ENCODE measurements at regions not wholly inside any gene's neighbourhood (a gene's known extent, or its start where the extent isn't known, plus 50 kb on each side); places are given as distances from the start of the nearest gene placed in this dataset.

DNA sequence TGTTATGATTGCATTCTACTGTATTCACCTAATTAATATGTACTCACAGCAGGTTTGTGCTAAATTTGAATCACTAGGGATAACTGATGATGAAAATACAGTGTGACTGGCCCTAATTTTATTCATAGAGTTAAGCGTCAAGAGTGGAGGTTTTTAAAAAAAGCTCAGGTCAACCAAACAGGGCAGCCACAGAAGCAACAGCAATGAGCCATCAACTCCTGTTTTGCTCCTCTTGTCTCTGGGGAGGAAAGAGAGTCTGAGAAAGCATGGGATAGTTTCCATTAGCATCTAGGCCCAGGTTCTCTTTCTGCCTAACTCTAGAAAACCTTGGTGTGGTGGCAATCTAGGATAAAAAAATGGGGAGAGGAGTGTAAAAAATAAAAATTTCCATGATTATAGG, 122.1 kb downstream of the OGFRL1 start:
- Histone ChIP-seq H3K4me3 (no peak overlapping the region), H3K27ac (peak overlapping the region in 3 of 4 donors; percentile 0 to 84 (median 8)), H3K36me3 (replicated peaks in 1 of 2; ENCODE audit: insufficient read depth in 1 of 2, low read depth in 2 of 2) (peaks cover 2 to 4% of the 10 kb centered on the region in 2 donors), H3K27me3 (no peaks in the 10 kb centered on the region), H3K4me1 (peaks cover 32% of the 10 kb centered on the region), H3K9me3 (no peaks in the 10 kb centered on the region)
- TF ChIP-seq, protein P1, sequence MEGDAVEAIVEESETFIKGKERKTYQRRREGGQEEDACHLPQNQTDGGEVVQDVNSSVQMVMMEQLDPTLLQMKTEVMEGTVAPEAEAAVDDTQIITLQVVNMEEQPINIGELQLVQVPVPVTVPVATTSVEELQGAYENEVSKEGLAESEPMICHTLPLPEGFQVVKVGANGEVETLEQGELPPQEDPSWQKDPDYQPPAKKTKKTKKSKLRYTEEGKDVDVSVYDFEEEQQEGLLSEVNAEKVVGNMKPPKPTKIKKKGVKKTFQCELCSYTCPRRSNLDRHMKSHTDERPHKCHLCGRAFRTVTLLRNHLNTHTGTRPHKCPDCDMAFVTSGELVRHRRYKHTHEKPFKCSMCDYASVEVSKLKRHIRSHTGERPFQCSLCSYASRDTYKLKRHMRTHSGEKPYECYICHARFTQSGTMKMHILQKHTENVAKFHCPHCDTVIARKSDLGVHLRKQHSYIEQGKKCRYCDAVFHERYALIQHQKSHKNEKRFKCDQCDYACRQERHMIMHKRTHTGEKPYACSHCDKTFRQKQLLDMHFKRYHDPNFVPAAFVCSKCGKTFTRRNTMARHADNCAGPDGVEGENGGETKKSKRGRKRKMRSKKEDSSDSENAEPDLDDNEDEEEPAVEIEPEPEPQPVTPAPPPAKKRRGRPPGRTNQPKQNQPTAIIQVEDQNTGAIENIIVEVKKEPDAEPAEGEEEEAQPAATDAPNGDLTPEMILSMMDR (IDR thresholded peaks at IDR 0.05): no peak
- TF ChIP-seq POLR2A (IDR thresholded peaks at IDR 0.05): no peak
- intact Hi-C loops (cut with DNase I): no loop called here
- ATAC-seq (no peak), DNase-seq (no peak)
- 44 to 82% methylated on average over 1 of the region's 1 CpG for WGBS, 2 donors

DNA sequence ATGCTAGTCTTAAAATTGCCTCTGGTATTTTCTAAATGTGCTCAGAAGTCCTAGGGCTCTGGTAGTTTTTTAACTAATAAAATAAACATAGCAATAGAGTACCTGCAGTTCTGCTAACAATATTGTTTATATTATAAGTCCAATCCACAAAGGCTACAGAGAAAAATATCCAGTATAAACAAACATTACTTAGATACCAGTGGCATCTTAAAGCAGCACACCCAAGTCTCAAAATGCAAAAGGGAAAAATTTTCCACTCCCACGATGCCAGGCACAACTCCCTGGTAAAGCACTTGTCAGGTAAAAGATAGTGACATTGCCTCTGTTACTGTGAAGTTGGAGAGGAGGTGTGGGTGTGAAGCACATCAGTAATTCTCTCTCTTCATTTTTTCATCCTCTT, 123.3 kb downstream of the OGFRL1 start:
- DNase-seq: no peak
- intact Hi-C loops (cut with DNase I): no loop called here
- Histone ChIP-seq H3K4me1 (peaks cover 24% of the 10 kb centered on the region), H3K27me3 (no peaks in the 10 kb centered on the region), H3K4me3 (no peak overlapping the region), H3K27ac (peak overlapping the region in 3 of 4 donors; percentile 29 to 84 (median 67)), H3K9me3 (no peaks in the 10 kb centered on the region), H3K36me3 (replicated peaks in 1 of 2; ENCODE audit: insufficient read depth in 1 of 2, low read depth in 2 of 2) (peaks cover 4 to 8% of the 10 kb centered on the region in 2 donors)
- WGBS, 2 donors: 15 to 24% methylated on average over 1 of the region's 1 CpG
- TF ChIP-seq POLR2A (IDR thresholded peaks at IDR 0.05): no peak
- TF ChIP-seq, protein P1 (IDR thresholded peaks at IDR 0.05): no peak
- no peak for ATAC-seq

GRCh38 chr6:71412559-71413140, 124.0 kb downstream of the OGFRL1 start:
- Histone ChIP-seq H3K4me1 (peaks cover 17% of the 10 kb centered on the region), H3K4me3 (no peak overlapping the region), H3K36me3 (replicated peaks in 1 of 2; ENCODE audit: insufficient read depth in 1 of 2, low read depth in 2 of 2) (peaks cover 4 to 8% of the 10 kb centered on the region in 2 donors), H3K9me3 (no peaks in the 10 kb centered on the region), H3K27me3 (no peaks in the 10 kb centered on the region), H3K27ac (peak overlapping the region in 3 of 4 donors; percentile 29 to 84 (median 67))
- WGBS, 2 donors: 65 to 69% methylated on average over 4 of the region's 4 CpGs
- DNase-seq: no peak
- intact Hi-C loops (cut with DNase I): no loop called here
- no peak for TF ChIP-seq POLR2A (IDR thresholded peaks at IDR 0.05)
- TF ChIP-seq, protein P1 (IDR thresholded peaks at IDR 0.05): no peak
- ATAC-seq: no peak

GRCh38 chr6:71414486-71414885, 125.9 kb downstream of the OGFRL1 start:
- no peak for TF ChIP-seq POLR2A (IDR thresholded peaks at IDR 0.05)
- TF ChIP-seq, protein P1 (IDR thresholded peaks at IDR 0.05): no peak
- DNase-seq (no peak), ATAC-seq (no peak)
- intact Hi-C loops (cut with DNase I): no loop called here
- Histone ChIP-seq H3K27me3 (no peaks in the 10 kb centered on the region), H3K27ac (peak overlapping the region in 1 of 4 donors; percentile 19), H3K4me3 (no peak overlapping the region), H3K4me1 (peaks cover 20% of the 10 kb centered on the region), H3K36me3 (replicated peaks in 1 of 2; ENCODE audit: insufficient read depth in 1 of 2, low read depth in 2 of 2) (peaks cover 4 to 8% of the 10 kb centered on the region in 2 donors), H3K9me3 (no peaks in the 10 kb centered on the region)
- WGBS, 2 donors: 34 to 43% methylated on average over 3 of the region's 3 CpGs
